GM12873 (cell line): ENCODE measurements at regions not wholly inside any gene's neighbourhood (a gene's known extent, or its start where the extent isn't known, plus 50 kb on each side); places are given as distances from the start of the nearest gene placed in this dataset.

ENCODE experiments used
- CTCF ChIP-seq: IDR thresholded peaks from 2 replicates; pipeline ENCODE4 v1.5.1; 2012; ENCODE audit warnings: low read depth, mild to moderate bottlenecking, moderate library complexity, low read length, control low read depth; ENCODE audit not compliant: insufficient read depth; ENCODE audit errors: missing control alignments

GRCh38 chr2:104413890-104414289 lies 440.0 kb upstream of the POU3F3 start:
- no peak for TF ChIP-seq CTCF

DNA sequence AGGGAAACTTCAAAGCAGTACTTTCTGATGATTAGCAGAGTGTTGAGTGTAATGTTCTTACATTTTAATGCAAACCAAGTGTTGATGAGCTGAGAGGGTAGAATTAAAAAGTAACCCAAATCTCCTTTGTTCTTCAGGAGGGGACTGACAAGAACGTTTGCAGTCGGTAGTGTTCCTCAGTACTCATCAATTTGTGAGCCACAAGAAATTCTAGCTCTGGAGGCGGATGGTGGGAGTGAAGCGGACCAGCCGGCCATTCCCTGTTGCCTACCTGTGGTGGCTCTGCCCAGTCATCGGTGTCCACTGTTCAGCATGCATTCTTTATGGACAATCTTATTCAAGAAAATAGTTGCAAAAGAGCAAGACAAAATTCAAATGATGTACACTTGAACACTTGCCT lies 438.6 kb upstream of the POU3F3 start:
- TF ChIP-seq CTCF: no peak

- no peak for TF ChIP-seq CTCF
Measured at GRCh38 chr2:104416339-104417000, 437.4 kb upstream of the POU3F3 start.

- no peak for TF ChIP-seq CTCF
Measured at GRCh38 chr2:104420420-104420819, 433.5 kb upstream of the POU3F3 start.

DNA sequence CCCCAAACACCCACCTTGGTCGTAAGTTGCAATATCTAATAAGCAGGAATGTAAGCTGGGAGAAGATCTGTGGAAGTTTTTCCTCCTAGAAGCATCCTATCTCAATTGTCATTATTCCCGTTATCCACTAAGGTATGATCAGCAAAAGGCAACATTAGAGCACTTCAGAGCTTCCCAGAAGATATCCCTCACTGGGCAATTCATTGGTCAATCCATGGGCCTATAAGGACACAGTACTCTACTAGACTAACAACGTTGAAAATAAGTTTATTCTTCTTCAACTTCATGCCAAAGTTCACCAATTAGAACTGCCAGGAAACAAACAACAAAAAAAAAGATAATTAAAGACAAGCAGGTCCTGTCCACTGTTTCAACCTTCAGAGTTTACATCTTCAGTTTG lies 433.0 kb upstream of the POU3F3 start:
- no peak for TF ChIP-seq CTCF

- TF ChIP-seq CTCF: no peak
Measured at GRCh38 chr2:104425850-104426595, 427.9 kb upstream of the POU3F3 start.

- TF ChIP-seq CTCF: no peak
Measured at GRCh38 chr2:104428155-104428554, 425.8 kb upstream of the POU3F3 start.
